ENCODE measurements at regions not wholly inside any gene's neighbourhood (a gene's known extent, or its start where the extent isn't known, plus 50 kb on each side); places are given as distances from the start of the nearest gene placed in this dataset.
"Not testable (repeated sequence)": the region's sequence is repeated elsewhere in the genome, so short reads cannot be mapped to it uniquely, and the experiment has no call there.

- H3K27me3 ChIP-seq: no peaks in the 10 kb centered on the region
- no peaks in the 10 kb centered on the region for H3K4me1 ChIP-seq
- no peak overlapping the region for H3K4me3 ChIP-seq (ENCODE audit: low read depth, low read length)
- H3K36me3 ChIP-seq: no peaks in the 10 kb centered on the region
- TF ChIP-seq, protein P1, sequence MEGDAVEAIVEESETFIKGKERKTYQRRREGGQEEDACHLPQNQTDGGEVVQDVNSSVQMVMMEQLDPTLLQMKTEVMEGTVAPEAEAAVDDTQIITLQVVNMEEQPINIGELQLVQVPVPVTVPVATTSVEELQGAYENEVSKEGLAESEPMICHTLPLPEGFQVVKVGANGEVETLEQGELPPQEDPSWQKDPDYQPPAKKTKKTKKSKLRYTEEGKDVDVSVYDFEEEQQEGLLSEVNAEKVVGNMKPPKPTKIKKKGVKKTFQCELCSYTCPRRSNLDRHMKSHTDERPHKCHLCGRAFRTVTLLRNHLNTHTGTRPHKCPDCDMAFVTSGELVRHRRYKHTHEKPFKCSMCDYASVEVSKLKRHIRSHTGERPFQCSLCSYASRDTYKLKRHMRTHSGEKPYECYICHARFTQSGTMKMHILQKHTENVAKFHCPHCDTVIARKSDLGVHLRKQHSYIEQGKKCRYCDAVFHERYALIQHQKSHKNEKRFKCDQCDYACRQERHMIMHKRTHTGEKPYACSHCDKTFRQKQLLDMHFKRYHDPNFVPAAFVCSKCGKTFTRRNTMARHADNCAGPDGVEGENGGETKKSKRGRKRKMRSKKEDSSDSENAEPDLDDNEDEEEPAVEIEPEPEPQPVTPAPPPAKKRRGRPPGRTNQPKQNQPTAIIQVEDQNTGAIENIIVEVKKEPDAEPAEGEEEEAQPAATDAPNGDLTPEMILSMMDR (IDR thresholded peaks at IDR 0.05; ENCODE audit: low read depth, low read length): no peak
- no peaks in the 10 kb centered on the region for H3K9me3 ChIP-seq
- no peak for DNase-seq
Measured at GRCh38 chr10:20656886-20657285, 240.2 kb downstream of the NEBL start.

- not testable (repeated sequence) for H3K27me3 ChIP-seq; DNase-seq; H3K36me3 ChIP-seq; H3K9me3 ChIP-seq; H3K4me1 ChIP-seq; H3K4me3 ChIP-seq (ENCODE audit: low read depth, low read length)
Measured at GRCh38 chr10:20652424-20652823, 244.7 kb downstream of the NEBL start.

- Histone ChIP-seq H3K4me1 (no peaks in the 10 kb centered on the region), H3K4me3 (ENCODE audit: low read depth, low read length) (no peak overlapping the region), H3K9me3 (no peaks in the 10 kb centered on the region), H3K36me3 (no peaks in the 10 kb centered on the region), H3K27me3 (no peaks in the 10 kb centered on the region)
- DNase-seq: no peak
- TF ChIP-seq, protein P1 (IDR thresholded peaks at IDR 0.05; ENCODE audit: low read depth, low read length): no peak
Measured at GRCh38 chr10:20648263-20648874, 248.7 kb downstream of the NEBL start.

DNA sequence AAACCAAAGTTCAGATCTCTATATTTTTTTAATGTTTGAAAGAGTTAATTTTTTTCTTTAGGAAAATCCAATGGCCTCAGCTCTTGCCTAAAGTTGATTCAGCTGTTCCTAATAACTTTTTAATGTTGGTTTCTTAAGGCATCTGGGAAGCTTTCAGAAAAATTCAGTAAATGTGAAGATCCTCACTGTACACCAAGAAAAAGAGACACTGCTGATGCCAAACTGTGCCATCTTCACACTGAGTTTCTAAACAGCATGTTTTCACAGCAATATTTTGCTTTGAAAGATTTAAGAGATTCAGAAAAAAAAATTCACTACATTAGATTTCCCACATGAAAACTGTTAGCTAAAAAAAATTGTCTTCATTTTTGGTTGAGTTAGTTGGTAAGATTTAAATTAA, 249.4 kb downstream of the NEBL start:
- TF ChIP-seq, protein P1 (IDR thresholded peaks at IDR 0.05; ENCODE audit: low read depth, low read length): no peak
- Histone ChIP-seq H3K4me3 (ENCODE audit: low read depth, low read length) (no peak overlapping the region), H3K9me3 (no peaks in the 10 kb centered on the region), H3K4me1 (no peaks in the 10 kb centered on the region), H3K36me3 (no peaks in the 10 kb centered on the region), H3K27me3 (no peaks in the 10 kb centered on the region)
- no peak for DNase-seq

GRCh38 chr10:20644421-20644820, 252.7 kb downstream of the NEBL start:
- no peaks in the 10 kb centered on the region for H3K4me1 ChIP-seq
- no peaks in the 10 kb centered on the region for H3K9me3 ChIP-seq
- no peaks in the 10 kb centered on the region for H3K27me3 ChIP-seq
- no peak for DNase-seq
- H3K4me3 ChIP-seq (ENCODE audit: low read depth, low read length): no peak overlapping the region
- TF ChIP-seq, protein P1 (IDR thresholded peaks at IDR 0.05; ENCODE audit: low read depth, low read length): no peak
- H3K36me3 ChIP-seq: no peaks in the 10 kb centered on the region

DNA sequence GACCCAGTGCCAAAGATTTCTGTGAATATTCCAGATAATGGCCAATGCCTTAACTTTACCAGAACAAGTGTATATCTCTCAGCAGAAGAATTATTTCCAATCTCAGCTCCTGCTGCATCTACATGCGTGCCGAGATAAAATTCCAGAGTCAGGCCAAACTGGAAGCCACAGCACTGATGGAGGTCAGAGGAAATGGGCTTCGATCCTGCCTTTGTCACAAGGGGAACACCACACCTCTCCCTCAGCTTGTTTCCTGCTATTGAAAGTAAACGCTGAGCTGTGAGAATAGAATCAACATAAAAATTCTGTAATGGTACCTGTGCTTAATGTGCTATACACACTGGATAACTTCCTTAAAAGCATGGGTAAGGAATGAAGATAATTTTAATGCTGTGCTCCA, 255.5 kb downstream of the NEBL start:
- Histone ChIP-seq H3K4me3 (ENCODE audit: low read depth, low read length) (no peak overlapping the region), H3K9me3 (no peaks in the 10 kb centered on the region), H3K27me3 (no peaks in the 10 kb centered on the region), H3K4me1 (no peaks in the 10 kb centered on the region), H3K36me3 (no peaks in the 10 kb centered on the region)
- TF ChIP-seq, protein P1 (IDR thresholded peaks at IDR 0.05; ENCODE audit: low read depth, low read length): no peak
- DNase-seq: no peak

DNA sequence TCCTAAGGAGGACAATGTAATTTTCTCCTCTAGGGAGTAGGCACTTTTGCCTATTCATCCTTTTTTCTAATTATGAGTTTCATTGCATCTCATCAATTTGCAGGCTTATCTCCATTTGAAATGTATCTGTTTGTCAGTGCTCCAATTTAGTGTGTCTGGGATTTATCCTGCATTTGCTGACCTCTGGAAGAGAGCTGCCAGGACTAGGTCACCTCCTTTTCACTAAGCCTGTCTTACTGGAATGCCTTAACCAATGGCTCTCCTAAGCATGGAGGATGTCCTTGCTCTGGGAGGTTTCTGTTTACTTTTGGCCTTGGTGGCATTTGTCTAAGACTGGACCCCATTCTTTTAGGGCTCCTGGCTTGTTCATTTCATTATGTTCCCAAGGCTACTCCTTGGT, 261.5 kb downstream of the NEBL start:
- DNase-seq: peak; percentile 47
- Histone ChIP-seq H3K4me3 (ENCODE audit: low read depth, low read length) (no peak overlapping the region), H3K36me3 (no peaks in the 10 kb centered on the region), H3K9me3 (no peaks in the 10 kb centered on the region), H3K27me3 (no peaks in the 10 kb centered on the region), H3K4me1 (peaks cover 22% of the 10 kb centered on the region)
- TF ChIP-seq, protein P1 (IDR thresholded peaks at IDR 0.05; ENCODE audit: low read depth, low read length): no peak

Data from BE2C (cell line).